AG09309 (cell line): ENCODE measurements at regions not wholly inside any gene's neighbourhood (a gene's known extent, or its start where the extent isn't known, plus 50 kb on each side); places are given as distances from the start of the nearest gene placed in this dataset.
"Not testable (repeated sequence)": the region's sequence is repeated elsewhere in the genome, so short reads cannot be mapped to it uniquely, and the experiment has no call there.

ENCODE experiments used
- DNase-seq: peaks from one replicate; pipeline ENCODE4 v3.0.0-alpha.2; 2010; ENCODE audit warnings: low read depth
- H3K4me3 ChIP-seq: 2 replicates; pipeline ENCODE4 v1.5.1; 2011; ENCODE audit warnings: mild to moderate bottlenecking, low read depth, low read length, moderate library complexity; ENCODE audit not compliant: control insufficient read depth
- CTCF ChIP-seq: IDR thresholded peaks from 2 replicates; pipeline ENCODE4 v1.5.1; 2011; ENCODE audit warnings: mild to moderate bottlenecking, low read depth, low read length, inconsistent platforms; ENCODE audit not compliant: insufficient read depth, control insufficient read depth; ENCODE audit errors: missing control alignments

- DNase-seq = no peak
- H3K4me3 ChIP-seq = no peak overlapping the region
- TF ChIP-seq CTCF = no peak
Measured at GRCh38 chr5:85453026-85453349, 1068.3 kb upstream of the EDIL3 start.

- TF ChIP-seq CTCF = no peak
- no peak overlapping the region for H3K4me3 ChIP-seq
- no peak for DNase-seq
Measured at GRCh38 chr5:85458319-85458718, 1073.6 kb upstream of the EDIL3 start.

GRCh38 chr5:85462957-85463356 lies 1078.3 kb upstream of the EDIL3 start:
- no peak for TF ChIP-seq CTCF
- H3K4me3 ChIP-seq = no peak overlapping the region
- no peak for DNase-seq

GRCh38 chr5:85466423-85466822 lies 1081.7 kb upstream of the EDIL3 start:
- no peak for TF ChIP-seq CTCF
- no peak for DNase-seq
- H3K4me3 ChIP-seq = no peak overlapping the region

GRCh38 chr5:85472749-85473148 lies 1088.1 kb upstream of the EDIL3 start:
- no peak for TF ChIP-seq CTCF
- no peak for DNase-seq

GRCh38 chr5:85475151-85475550 lies 1090.5 kb upstream of the EDIL3 start:
- DNase-seq, H3K4me3 ChIP-seq: not testable (repeated sequence)

More at GRCh38 chr5:85472749-85473148, 1088.1 kb upstream of the EDIL3 start:
- H3K4me3 ChIP-seq = no peak overlapping the region

GRCh38 chr5:85476617-85477016 lies 1091.9 kb upstream of the EDIL3 start:
- DNase-seq = no peak
- no peak for TF ChIP-seq CTCF
- no peak overlapping the region for H3K4me3 ChIP-seq
